Umbilical cord (tissue), 1 donor: ENCODE measurements at regions not wholly inside any gene's neighbourhood (a gene's known extent, or its start where the extent isn't known, plus 50 kb on each side); places are given as distances from the start of the nearest gene placed in this dataset.

ENCODE experiments used
- DNase-seq: peaks from one replicate; pipeline ENCODE4 v3.0.0-alpha.2; 2015; ENCODE audit warnings: low spot score

DNA sequence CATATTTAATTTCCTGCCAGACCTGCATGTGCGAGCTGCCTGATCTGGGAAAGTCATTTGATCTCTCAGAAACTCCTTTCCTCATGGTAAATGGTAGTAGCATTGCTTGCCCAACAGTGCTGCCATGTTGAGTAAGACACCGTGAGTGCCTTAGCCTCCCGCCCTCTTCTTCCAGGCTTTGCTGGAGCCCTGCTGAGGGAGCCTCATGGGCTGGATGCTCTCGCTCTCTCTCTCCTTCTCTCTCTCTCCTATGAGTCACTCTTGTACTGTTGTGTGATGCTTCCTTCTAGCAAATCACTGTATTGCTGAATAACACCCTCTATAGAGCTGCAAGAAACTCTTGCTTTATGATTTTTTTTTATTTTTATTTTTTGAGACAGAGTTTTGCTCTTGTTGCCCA is 365.5 kb downstream of the UQCRFS1 start:
- DNase-seq, result peak; percentile 21

DNA sequence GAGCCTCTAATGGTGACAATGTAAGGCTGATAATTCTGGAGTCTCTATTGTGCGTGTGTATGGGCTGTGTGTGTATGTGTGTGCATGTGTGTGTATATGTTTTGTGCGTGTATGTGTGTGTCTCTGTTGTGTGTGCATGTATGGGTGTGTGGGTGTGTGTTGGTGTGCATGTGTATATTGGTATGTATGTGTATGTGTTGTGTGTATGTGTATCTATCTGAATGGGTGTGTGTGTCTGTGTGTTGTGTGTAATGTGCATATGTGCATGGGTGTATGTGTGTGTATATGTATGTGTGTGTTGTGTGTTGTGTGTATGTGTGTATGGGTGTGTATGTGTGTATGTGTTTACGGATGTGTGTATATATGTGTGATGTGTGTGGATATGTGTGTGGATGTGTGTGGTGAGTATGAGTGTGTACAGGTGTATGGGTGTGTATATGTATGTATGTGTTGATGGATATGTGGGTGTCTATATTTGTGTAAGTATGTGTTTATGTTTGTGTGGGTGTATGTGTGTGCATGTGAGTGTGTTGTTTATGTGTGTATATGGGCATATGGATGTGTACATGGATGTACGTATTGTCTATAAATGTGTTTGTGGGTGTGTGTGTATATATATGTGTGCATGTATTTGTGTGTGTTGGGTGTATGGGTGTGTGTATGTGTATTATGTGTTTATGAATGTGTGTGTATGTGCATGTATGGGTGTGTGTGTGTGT is 366.7 kb downstream of the UQCRFS1 start:
- no peak for DNase-seq

DNA sequence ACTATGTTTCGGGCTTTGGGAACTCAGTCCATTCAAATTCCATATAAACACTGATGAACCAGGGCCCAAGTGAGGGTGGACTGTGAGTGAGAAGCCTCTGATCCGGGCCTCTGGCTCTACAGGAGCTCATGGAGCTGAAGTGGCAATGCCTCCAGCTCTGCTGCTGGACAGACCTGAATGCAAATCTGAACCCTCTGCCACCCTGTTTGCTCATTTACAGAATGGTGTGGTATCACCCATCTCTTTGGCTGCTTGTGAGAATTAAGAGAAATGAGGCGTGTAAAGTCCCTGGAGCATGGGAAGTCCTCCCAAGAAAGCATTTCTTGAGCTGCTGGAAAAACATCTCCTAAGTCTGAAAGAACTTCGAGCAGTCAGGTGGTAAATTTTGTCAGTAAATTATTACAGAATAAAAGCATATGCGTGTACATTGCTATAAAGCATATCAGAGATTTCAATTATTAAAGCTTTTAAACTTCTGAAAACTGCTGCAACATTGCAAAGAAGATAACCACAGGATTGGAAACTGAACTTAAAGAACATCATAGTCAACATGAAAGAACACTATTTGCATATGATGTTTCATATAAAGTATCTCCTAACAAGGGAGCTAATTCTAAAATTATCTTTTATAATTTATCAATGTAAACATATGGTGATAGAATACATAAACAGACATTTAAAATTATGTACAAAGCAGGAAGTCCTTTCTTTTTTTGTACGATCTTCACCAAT is 369.0 kb downstream of the UQCRFS1 start:
- DNase-seq, result no peak

DNA sequence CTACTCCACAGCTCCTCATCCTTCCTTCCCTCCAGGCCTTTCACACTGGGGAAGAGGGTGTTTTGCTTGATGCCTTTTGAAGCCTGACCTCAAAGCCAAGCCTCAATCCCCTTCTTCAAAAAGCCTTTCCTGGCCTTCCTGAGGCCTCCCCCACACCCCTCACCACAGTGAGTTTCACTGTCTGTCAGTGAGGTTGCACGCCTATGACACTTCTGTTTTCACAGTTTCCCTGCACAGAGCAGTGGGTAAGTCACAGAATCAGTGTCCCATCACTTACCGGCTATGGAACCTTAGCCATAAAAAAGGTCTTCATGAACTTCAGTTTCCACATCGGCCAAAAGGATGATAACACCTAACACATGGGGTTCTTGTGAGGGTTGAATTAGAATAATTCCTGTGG is 371.4 kb downstream of the UQCRFS1 start:
- no peak for DNase-seq

DNA sequence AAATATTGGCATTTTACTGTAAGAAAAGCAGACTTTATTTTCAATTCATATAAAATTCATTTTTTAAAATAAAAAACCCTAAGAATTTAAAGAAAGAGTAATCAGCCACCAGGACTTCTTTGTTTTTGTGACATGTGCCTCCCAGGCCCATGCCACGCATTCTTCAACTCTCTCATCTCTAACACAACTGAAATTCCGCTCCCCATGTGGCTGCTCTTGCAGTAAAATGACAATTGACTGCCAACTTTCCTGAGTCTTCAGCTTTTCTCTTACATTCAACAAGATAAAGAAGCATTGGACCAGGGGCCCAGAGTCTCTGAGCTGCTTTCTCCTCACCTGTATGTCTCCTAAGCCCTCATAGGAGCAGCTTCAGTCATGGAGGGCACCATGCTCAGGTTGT is 372.1 kb downstream of the UQCRFS1 start:
- no peak for DNase-seq

DNA sequence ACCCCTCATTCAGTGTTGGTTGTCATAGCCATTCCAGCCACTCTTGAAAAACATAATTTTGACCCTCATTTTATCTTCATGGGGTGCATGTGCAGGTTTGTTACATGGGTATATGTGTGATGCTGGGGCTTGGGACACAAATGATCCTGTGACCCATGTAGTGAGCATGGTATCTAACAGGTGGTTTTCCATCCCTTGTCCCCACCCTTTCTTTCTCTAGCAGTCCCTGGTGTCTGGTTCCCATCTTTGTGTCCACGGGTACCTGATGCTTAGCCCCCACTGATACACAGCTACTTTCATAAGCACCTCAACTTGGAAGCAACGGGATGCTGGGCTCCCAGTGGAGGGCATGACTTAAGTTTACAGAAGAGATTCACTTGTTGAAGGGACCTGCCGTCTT is 373.5 kb downstream of the UQCRFS1 start:
- DNase-seq, result no peak

DNA sequence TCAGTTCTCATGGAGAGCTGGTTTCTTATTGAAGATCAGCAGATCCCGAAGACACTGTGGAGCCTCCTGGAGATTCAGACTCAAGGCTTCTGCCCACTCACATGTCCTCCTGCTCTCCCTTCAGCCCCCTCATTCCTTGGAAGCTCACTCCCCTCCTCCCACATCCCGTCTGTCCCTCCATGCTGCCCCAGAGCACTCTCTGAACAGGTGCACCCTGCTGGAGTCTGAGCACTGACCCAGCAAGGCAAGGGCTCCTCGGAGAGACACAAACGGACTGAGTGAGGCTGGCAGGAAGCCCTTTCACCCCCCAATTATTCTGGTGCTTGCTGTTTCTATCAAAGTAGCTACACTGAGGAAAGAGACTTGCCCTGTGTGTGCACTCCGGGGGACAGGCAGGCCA is 374.0 kb downstream of the UQCRFS1 start:
- DNase-seq, result no peak

DNA sequence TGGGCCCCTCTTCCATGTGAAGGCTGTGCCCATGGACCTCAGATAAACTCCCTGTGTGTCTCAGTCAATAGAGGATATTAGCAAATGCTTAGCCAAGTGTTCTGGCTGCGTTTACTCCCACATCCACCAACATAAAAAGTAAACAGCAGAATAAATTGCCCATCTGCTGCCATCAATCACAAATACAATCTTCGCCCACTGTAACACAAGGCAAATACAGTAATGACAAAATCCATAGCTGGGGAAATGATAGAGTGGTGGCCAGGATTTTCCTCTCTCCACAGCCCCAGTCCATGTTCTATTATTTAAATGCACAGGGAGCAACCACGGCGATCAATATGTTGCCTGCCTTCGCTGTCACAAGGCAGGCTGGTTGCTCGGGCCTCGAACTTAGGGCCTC is 376.5 kb downstream of the UQCRFS1 start:
- DNase-seq, result no peak

DNA sequence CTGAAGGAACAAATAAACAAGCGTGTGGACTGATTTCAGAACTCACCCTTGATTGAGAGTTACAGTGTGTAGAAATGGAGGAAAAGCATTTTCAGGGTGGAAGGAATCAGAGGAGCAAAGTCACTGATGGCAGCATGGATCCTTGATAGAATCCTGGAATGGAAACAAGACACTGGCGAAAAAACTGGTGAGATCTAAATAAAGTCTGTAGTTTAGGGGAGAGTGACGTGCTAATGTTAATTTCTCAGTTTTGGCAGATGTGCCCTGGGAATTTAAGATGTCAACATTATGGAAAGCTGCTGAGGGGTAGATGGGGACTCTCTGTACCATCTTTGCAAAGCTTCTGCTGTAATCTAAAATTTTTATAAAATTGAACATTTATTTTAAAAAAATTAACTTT is 378.0 kb downstream of the UQCRFS1 start:
- DNase-seq, result no peak

DNA sequence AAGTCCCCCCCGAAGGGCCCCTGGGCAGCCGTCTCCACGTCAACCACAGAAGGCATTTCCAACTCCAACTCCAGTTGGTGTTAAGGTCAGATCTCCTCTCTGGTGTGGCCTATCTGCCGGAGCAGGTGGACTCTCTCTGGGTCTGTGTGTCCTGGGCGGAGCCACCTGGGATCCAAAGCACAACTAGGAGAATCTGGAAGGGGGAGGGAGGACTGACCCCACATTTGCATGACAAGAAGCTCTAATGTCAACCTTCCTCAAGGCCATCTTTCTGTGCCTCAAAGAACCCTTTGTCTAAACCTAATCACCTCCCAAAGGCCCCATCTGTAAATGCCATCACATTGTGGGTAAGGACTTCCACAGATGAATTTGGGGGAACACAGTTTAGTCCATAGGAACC is 381.5 kb downstream of the UQCRFS1 start:
- DNase-seq, result no peak

DNA sequence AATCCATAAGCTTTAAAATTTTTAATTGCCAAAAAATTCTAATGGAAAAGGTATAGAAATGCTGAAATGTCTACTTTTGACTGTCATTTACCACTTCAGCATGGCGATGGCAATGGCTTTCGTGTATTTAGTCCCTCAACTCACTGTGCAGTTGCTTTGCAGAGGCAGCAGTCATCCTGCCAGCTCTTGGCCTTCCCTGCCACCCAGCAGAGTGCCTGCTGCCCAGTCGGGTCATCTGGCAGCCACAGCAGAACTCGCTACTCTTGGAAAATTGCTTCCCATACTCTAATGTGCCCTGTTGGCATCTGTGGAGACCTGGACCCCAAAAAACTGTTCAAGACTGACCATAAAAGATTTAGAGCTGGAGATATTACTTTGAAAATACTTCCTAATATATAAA is 383.2 kb downstream of the UQCRFS1 start:
- no peak for DNase-seq

DNA sequence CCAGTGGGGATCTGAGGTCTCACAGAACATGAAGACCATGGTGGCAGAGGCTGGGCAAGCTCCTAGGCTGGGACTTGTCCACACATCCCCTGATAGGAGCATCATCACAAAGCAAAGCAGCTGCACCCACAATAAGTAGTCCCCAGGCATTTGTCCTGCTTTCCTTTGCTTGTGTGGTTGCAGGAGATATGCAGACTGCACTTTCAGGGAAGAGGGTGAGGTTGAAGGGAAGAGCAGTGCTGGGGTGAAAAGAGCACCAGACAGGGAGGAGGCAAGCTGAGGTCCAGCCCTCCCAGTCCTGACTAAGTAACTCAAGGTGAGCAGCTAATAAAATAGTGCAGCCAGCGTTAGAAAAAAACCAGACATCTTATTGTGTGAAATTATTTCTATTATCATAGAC is 383.6 kb downstream of the UQCRFS1 start:
- DNase-seq, result no peak

DNA sequence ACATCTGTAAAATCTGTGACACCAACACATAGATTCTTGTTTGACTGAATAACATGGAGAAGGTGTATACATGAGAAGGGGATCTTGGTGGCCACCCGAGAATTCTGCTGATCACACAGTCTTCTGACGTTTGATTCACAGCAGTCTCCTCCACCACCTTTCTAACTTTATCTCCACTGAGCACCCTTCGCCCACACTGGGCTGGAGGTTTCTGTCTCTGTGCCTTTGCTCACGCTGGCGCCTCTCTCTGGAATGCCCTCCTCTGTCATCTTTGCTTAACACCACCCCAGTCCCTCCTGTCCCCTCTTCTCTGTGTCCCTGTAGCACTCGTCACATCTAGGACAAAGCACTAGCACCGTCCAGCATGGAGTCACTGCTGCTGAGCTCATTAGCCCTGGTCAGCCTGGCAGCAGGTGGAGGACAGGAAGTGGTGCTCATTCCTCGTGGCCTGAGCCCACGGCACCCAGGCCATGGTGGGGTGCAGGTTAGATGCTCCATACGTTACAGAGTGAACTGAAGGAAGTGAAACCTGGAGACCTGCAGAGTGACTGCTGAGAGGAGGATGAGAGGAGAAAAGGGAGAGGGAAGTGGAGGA is 384.6 kb downstream of the UQCRFS1 start:
- DNase-seq, result no peak

DNA sequence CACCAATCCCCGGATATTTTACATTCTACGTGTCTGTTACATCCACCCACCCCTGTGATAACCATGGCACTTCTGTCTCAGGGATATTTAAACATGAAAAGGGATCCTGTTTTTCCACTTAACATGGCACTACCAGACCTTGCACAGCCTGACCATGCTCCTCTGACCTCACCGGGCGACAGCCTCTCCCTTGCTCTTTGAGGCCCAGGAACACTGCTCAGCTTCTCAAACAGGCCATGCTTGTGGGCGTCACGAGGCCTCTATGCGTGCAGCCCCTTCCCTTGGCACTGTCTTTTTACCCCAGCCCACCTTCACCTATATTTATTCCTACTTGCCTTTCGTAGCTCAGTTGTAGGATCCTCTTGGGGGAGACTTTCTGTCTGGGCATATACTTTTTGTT is 385.6 kb downstream of the UQCRFS1 start:
- DNase-seq, result no peak

DNA sequence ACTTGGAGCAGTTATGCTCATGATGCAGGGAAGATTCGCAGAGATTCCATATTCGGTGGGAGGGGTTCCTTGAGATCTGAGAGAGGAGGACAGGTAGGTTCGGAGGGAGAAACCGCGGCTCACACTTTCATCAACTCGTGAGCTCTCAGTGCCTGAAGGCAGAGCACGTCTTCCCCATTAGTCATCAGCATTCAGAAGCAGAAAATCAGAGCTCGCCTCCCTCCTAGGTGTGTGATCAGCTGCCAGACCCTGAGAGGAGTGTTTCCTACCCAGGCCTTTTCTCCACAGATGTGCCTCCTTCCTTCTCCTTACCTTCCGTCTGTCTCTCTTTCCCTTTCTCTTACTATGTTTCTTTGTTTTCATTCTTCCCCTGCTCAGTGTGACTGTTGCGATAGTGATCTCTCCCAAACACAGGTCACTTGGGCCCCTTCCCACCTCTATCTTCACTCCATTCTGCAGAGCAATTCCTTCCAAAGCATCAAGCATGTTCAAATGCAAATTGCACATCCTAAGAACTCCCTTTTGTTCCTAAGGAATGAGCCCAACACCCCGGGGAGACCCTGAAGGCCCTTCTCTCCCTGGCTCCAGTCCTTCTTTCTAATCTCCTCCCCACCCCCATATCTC is 389.5 kb downstream of the UQCRFS1 start:
- no peak for DNase-seq

DNA sequence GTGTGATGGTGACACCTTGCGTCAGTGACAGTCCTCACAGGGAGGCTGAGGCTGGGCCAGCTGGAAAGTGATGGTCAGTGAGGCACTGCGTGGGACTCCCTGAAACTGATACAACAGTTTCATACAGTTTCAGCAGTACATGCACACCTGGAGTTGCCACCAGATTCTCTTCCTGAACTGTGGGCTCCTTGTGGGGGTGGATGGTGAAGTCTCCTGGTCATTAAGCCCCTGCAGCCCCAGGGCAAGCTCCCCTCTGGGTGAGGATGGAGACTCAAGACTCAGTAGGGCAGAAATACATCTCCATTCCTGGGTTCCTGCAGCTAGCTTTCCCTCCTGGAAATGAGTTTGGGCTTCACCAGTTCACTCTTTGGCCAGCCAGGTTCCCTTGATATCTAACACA is 392.7 kb downstream of the UQCRFS1 start:
- no peak for DNase-seq

DNA sequence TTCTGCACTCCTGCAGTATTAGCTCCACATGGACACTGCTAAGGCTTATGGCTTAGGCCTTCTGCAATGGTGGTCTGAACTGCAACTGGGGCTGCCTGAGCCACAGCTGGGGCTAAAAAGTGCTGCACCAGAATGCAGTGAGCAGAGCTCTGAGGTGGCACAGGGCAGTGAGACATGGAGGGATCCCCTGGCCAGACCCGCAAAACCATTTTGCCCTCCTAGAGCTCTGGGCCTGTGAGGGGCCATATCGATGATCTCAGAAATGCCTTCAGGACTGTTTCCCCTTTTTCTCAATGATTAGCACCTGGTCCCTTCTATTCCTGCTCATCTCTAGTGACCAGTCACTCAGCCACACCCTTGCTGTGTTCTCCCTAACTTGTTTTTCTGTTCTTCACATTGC is 397.7 kb downstream of the UQCRFS1 start:
- DNase-seq, result no peak

DNA sequence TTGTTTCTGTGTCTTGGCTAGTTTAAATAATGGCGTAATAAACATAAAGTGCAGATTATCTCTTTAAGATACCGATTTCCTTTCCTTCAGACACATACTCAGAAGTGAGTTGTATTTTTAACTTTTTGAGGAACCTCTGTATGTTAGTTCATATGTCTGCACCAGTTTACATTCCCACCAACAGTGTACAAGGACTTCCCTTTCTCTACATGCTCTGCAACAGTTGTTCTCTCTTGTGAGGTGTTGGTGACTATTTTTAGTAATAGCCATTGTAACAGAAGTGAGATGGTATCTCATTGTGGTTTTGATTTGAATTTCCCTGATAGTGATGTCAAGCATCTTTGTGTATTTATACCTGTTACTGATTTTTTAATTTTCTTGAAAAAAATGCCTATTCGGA is 418.6 kb downstream of the UQCRFS1 start:
- no peak for DNase-seq

DNA sequence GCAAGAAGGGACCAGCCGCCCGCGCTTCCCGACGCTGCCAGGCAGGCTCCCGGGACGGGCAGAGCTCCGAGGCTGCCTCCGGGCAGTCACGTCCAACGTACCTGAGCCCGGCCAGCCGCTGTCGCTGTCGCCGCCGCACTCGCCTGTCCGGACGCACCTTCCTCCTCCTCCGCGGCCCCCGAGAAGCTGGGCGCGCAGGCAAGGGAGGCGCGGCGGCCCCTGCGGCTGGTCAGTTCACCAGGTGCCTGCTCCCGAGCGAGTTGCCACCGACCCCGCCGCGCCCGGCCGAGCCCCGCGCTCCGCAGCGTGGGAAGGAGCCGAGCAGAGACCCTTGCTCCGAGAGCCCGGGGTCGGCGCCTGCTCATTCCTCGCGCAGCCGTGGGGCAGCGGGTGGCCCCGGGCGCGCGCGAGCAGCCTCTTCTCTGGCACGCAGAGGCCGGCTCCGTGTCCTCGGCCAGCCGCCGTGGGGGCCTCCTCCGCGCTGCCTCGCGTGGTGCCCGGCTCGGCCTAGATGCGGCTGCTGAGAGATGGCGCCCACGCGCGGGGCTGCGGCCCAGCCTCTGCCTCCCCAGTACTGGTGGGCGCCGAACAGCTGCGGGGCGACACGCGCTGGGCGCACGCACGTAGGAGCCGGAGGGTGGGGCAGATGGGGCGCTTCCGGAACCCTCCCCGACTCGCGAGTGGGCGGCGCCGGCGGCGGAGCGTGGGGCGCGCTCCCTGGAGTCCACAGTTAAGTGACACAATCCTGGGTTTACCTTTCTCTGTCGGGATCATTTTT is 419.4 kb downstream of the UQCRFS1 start:
- DNase-seq, result no peak

DNA sequence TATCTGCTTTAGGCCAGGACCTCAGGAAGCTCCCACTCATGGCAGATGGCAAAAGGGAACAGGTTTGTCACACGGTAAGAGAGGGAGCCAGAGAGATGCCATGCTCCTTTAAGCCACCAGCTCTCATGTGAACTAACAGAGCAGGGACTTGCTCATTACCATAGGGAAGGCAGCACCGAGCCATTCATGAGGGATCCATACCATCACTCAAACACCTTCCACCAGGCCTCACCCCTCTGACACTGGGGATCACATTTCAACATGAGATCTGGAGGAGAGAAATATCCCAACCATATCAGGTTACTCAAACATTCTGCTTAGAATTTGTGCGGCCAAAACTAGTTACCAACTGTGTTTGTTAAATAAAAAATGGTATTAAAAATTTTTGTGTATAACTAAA is 427.0 kb downstream of the UQCRFS1 start:
- no peak for DNase-seq

DNA sequence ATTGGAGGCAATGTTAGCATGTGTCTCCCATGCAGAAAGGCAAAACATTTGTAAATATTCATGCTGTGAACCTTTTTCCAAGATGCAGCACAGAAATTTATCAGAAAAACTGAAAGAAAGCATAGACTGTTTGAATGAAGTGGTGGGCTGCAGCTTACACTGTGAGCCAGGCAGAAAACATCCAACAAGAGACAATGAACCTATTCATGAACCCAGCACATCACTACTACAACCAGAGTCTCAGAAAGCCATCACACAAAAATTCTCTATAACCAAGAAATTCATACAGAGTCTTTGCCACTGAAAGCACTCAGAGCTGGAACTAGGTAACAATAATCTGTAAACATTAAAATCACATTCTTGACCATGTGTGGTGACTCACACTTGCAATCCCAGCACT is 448.9 kb downstream of the UQCRFS1 start:
- DNase-seq, result no peak

DNA sequence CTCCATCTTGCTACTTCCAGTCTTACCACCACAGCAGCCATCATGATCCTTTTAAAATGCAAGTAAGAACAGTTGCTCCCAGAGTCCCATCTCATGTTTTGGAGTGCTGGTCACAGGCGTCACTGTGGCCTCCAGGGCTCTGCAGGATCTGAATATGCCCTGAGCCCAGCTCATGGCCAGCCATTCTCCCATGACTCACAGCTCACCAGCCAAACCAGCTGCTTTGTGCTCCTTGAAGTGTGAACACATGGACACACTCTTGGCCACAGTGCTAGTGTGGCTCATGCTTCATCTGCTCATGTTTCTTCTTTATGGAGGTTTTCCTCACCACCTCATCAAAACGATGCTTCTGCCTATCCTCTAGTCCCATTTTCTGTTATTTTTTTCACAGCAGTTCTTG is 466.5 kb downstream of the UQCRFS1 start:
- DNase-seq, result no peak
